Right lobe of liver (tissue), 4 donors: ENCODE measurements at regions not wholly inside any gene's neighbourhood (a gene's known extent, or its start where the extent isn't known, plus 50 kb on each side); places are given as distances from the start of the nearest gene placed in this dataset.

Experiments used
- POLR2A ChIP-seq: fragments of 450-650 bp; IDR thresholded peaks from one replicate; pipeline ENCODE4 v1.6.1; 2017; ENCODE audit warnings: antibody characterized with exemption, mild to moderate bottlenecking
- TF ChIP-seq, protein P1 (sequence below), 4 donors: fragments of 200-600 bp in 3 of 4; fragments of 450-650 bp in 1 of 4; IDR thresholded peaks; one replicate each; pipeline versions ENCODE4 v1.5.1 to v1.8.0; 2016 to 2022; ENCODE audit warnings: antibody characterized with exemption in 4 of 4, mild to moderate bottlenecking in 2 of 4
- donor health status: DM: no; HTN: no; CAD: no.
- donor health status: DM: no; HTN: no; CAD: no.
- donor health status: DM: no; HTN: yes; CAD: no.

DNA sequence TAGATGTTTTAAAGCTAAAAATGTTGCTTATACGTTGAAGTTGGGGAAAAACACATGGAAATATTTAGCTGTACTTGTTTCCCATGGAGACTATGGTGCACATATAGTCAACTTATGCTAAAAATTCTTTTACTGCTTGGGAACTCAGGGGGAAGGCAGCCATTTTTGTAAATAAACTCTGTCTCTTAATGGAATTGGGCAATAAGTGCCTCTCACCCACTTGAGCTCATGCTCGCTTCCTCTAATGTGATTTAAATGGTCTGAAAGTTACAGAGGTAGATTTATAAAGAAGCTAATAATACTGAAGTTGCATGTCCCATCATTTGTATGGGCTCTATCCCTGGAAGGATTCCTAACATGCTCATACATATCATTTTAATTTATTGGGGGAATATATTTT lies 523.8 kb downstream of the RASEF start:
- TF ChIP-seq, protein P1, sequence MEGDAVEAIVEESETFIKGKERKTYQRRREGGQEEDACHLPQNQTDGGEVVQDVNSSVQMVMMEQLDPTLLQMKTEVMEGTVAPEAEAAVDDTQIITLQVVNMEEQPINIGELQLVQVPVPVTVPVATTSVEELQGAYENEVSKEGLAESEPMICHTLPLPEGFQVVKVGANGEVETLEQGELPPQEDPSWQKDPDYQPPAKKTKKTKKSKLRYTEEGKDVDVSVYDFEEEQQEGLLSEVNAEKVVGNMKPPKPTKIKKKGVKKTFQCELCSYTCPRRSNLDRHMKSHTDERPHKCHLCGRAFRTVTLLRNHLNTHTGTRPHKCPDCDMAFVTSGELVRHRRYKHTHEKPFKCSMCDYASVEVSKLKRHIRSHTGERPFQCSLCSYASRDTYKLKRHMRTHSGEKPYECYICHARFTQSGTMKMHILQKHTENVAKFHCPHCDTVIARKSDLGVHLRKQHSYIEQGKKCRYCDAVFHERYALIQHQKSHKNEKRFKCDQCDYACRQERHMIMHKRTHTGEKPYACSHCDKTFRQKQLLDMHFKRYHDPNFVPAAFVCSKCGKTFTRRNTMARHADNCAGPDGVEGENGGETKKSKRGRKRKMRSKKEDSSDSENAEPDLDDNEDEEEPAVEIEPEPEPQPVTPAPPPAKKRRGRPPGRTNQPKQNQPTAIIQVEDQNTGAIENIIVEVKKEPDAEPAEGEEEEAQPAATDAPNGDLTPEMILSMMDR (IDR thresholded peaks at IDR 0.05) = no peak
- TF ChIP-seq POLR2A = no peak
